Neural progenitor cell (in vitro differentiated cells): ENCODE measurements at regions not wholly inside any gene's neighbourhood (a gene's known extent, or its start where the extent isn't known, plus 50 kb on each side); places are given as distances from the start of the nearest gene placed in this dataset.

Experiments
- DNase-seq: peaks from one replicate; pipeline ENCODE4 v3.0.0-alpha.2; 2016; ENCODE audit warnings: low spot score
- H2AFZ ChIP-seq: fragments of 200-600 bp; sonication (generic); replicated peaks from 2 replicates; pipeline ENCODE4 v1.6.1; 2016; ENCODE audit warnings: antibody characterized with exemption
- H3F3A ChIP-seq: fragments of 200-600 bp; sonication (generic); 2 replicates; pipeline ENCODE4 v1.6.1; 2016; ENCODE audit warnings: antibody characterized with exemption, low read depth
- H3K27ac ChIP-seq: fragments of 200-600 bp; sonication (generic); 2 replicates; pipeline ENCODE4 v1.5.1; 2016; ENCODE audit warnings: mild to moderate bottlenecking
- H3K27me3 ChIP-seq: fragments of 200-600 bp; sonication (generic); 2 replicates; pipeline ENCODE4 v1.6.1; 2016; ENCODE audit warnings: mild to moderate bottlenecking, moderate library complexity
- H3K36me3 ChIP-seq: fragments of 200-600 bp; sonication (generic); 2 replicates; pipeline ENCODE4 v1.5.1; 2016
- H3K4me1 ChIP-seq: fragments of 200-600 bp; sonication (generic); 2 replicates; pipeline ENCODE4 v1.6.1; 2016; ENCODE audit warnings: mixed run types
- H3K4me2 ChIP-seq: fragments of 200-600 bp; sonication (generic); 2 replicates; pipeline ENCODE4 v1.6.1; 2016
- H3K4me3 ChIP-seq: fragments of 200-600 bp; sonication (generic); 2 replicates; pipeline ENCODE4 v1.5.1; 2016
- H3K79me2 ChIP-seq: fragments of 200-600 bp; sonication (generic); 2 replicates; pipeline ENCODE4 v1.6.1; 2016; ENCODE audit warnings: low read depth
- H3K9ac ChIP-seq: fragments of 200-600 bp; sonication (generic); 2 replicates; pipeline ENCODE4 v1.6.1; 2016
- H3K9me3 ChIP-seq: fragments of 200-600 bp; sonication (generic); 2 replicates; pipeline ENCODE4 v1.5.1; 2016; ENCODE audit warnings: low read depth
- H4K20me1 ChIP-seq: fragments of 200-600 bp; sonication (generic); 2 replicates; pipeline ENCODE4 v1.6.1; 2016; ENCODE audit warnings: low read depth
- H3K27ac Mint-ChIP-seq: 3 replicates; pipeline ENCODE4 v1.8.0; 2021; ENCODE audit warnings: mixed read lengths
- H3K27me3 Mint-ChIP-seq: 2 replicates; pipeline ENCODE4 v1.8.0; 2022; ENCODE audit warnings: low read depth, mild to moderate bottlenecking, inconsistent platforms, moderate library complexity, mixed read lengths; ENCODE audit not compliant: insufficient read depth
- H3K36me3 Mint-ChIP-seq: 3 replicates; pipeline ENCODE4 v1.8.0; 2021; ENCODE audit warnings: mixed read lengths
- H3K4me1 Mint-ChIP-seq: 3 replicates; pipeline ENCODE4 v1.8.0; 2021; ENCODE audit warnings: mixed read lengths
- H3K4me3 Mint-ChIP-seq: 3 replicates; pipeline ENCODE4 v1.8.0; 2021; ENCODE audit warnings: mild to moderate bottlenecking, moderate library complexity, mixed read lengths
- H3K9me3 Mint-ChIP-seq: 3 replicates; pipeline ENCODE4 v1.8.0; 2020; ENCODE audit warnings: mixed read lengths
- CTCF ChIP-seq: fragments of 200-600 bp; sonication (generic); IDR thresholded peaks from 2 replicates; pipeline ENCODE4 v1.5.1; 2017; ENCODE audit warnings: antibody characterized with exemption, mild to moderate bottlenecking
- EZH2 ChIP-seq: fragments of 200-600 bp; sonication (generic); IDR thresholded peaks from 2 replicates; pipeline ENCODE4 v1.6.1; 2017; ENCODE audit warnings: antibody characterized with exemption, mild to moderate bottlenecking, moderate library complexity
- EZH2phosphoT487 ChIP-seq: fragments of 200-600 bp; sonication (generic); IDR thresholded peaks from 2 replicates; pipeline ENCODE4 v1.6.1; 2017; ENCODE audit warnings: antibody characterized with exemption

- Histone ChIP-seq H3K27ac (no peak overlapping the region), H3K4me2 (no peak overlapping the region), H3K4me1 (no peaks in the 10 kb centered on the region), H3K36me3 (no peaks in the 10 kb centered on the region), H3K9ac (no peak overlapping the region), H3K4me3 (no peak overlapping the region), H2AFZ (no peak overlapping the region), H3K79me2 (no peaks in the 10 kb centered on the region), H3K9me3 (peaks cover 6% of the 10 kb centered on the region), H3K27me3 (no peaks in the 10 kb centered on the region), H3F3A (no peaks in the 10 kb centered on the region), H4K20me1 (no peaks in the 10 kb centered on the region)
- DNase-seq: no peak
- no peak for TF ChIP-seq CTCF
- TF ChIP-seq EZH2: no peak
- TF ChIP-seq EZH2phosphoT487: no peak
- no peaks in the 10 kb centered on the region for H3K27me3 Mint-ChIP-seq
- no peak overlapping the region for H3K27ac Mint-ChIP-seq
- H3K4me1 Mint-ChIP-seq: no peaks in the 10 kb centered on the region
- no peak overlapping the region for H3K4me3 Mint-ChIP-seq
- H3K36me3 Mint-ChIP-seq: no peaks in the 10 kb centered on the region
- peaks cover 12% of the 10 kb centered on the region for H3K9me3 Mint-ChIP-seq
Measured at GRCh38 chr5:73328640-73329039, 119.9 kb downstream of the FOXD1 start.

GRCh38 chr5:73327908-73328455 is 120.6 kb downstream of the FOXD1 start:
- H3K36me3 Mint-ChIP-seq: no peaks in the 10 kb centered on the region
- no peak overlapping the region for H3K9ac ChIP-seq
- H3F3A ChIP-seq: no peaks in the 10 kb centered on the region
- H3K79me2 ChIP-seq: no peaks in the 10 kb centered on the region
- H3K27ac Mint-ChIP-seq: no peak overlapping the region
- no peak overlapping the region for H2AFZ ChIP-seq
- no peak for DNase-seq
- H3K4me3 Mint-ChIP-seq: no peak overlapping the region
- no peak overlapping the region for H3K4me3 ChIP-seq
- H3K4me1 ChIP-seq: no peaks in the 10 kb centered on the region
- no peaks in the 10 kb centered on the region for H3K4me1 Mint-ChIP-seq
- no peak overlapping the region for H3K4me2 ChIP-seq
- H3K9me3 ChIP-seq: peaks cover 6% of the 10 kb centered on the region
- no peaks in the 10 kb centered on the region for H3K27me3 ChIP-seq
- peaks cover 12% of the 10 kb centered on the region for H3K9me3 Mint-ChIP-seq
- H4K20me1 ChIP-seq: no peaks in the 10 kb centered on the region
- H3K27me3 Mint-ChIP-seq: no peaks in the 10 kb centered on the region
- no peak overlapping the region for H3K27ac ChIP-seq
- no peaks in the 10 kb centered on the region for H3K36me3 ChIP-seq
- TF ChIP-seq EZH2phosphoT487 (no peak), EZH2 (no peak), CTCF (no peak)

GRCh38 chr5:73325546-73325945 is 123.0 kb downstream of the FOXD1 start:
- H3K27ac Mint-ChIP-seq: no peak overlapping the region

More at GRCh38 chr5:73325546-73325945, 123.0 kb downstream of the FOXD1 start:
- H3K79me2 ChIP-seq: no peaks in the 10 kb centered on the region
- Mint-ChIP-seq H3K36me3 (no peaks in the 10 kb centered on the region), H3K4me1 (peaks cover 4% of the 10 kb centered on the region), H3K27me3 (no peaks in the 10 kb centered on the region), H3K9me3 (peaks cover 3% of the 10 kb centered on the region), H3K4me3 (no peak overlapping the region)
- H3F3A ChIP-seq: no peaks in the 10 kb centered on the region
- DNase-seq: no peak
- H3K27ac ChIP-seq: no peak overlapping the region
- no peaks in the 10 kb centered on the region for H3K4me1 ChIP-seq
- H3K9ac ChIP-seq: no peak overlapping the region
- H3K27me3 ChIP-seq: no peaks in the 10 kb centered on the region
- H4K20me1 ChIP-seq: no peaks in the 10 kb centered on the region
- peaks cover 3% of the 10 kb centered on the region for H3K9me3 ChIP-seq
- TF ChIP-seq CTCF: no peak
- TF ChIP-seq EZH2: no peak
- no peak for TF ChIP-seq EZH2phosphoT487
- no peak overlapping the region for H3K4me3 ChIP-seq
- no peaks in the 10 kb centered on the region for H3K36me3 ChIP-seq
- no peak overlapping the region for H2AFZ ChIP-seq
- H3K4me2 ChIP-seq: no peak overlapping the region
